HG02571 (cell line): ENCODE measurements at regions not wholly inside any gene's neighbourhood (a gene's known extent, or its start where the extent isn't known, plus 50 kb on each side); places are given as distances from the start of the nearest gene placed in this dataset.
"Not testable (repeated sequence)": the region's sequence is repeated elsewhere in the genome, so short reads cannot be mapped to it uniquely, and the experiment has no call there.

Experiments
- ATAC-seq: cut with Tn5 transposase; IDR thresholded peaks from one replicate; pipeline ENCODE4 v1.9.1; 2021; ENCODE audit warnings: mild to moderate bottlenecking, moderate library complexity; ENCODE audit not compliant: unreplicated experiment

GRCh38 chr4:164058776-164059445 is 564.4 kb downstream of the TMA16 start:
- no peak for ATAC-seq

DNA sequence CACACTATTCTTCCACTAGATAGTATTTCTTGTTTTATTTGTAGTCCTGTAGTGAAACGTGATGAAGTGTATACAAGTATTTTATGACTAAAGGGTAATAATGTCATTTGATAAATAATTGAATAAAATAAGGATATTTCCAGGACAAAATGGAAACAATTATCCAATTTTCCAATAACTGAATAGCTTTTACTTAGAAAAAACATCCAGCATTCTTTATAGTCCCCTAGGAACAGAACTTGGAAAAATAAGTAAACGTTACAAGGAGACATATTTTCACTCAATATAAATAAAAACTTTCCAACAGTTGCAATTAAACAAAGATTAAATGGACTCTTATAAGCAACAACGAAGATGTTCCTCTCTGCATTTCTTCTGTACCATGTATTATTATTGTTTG is 566.0 kb downstream of the TMA16 start:
- no peak for ATAC-seq

- ATAC-seq, result no peak
These were observed 573.9 kb downstream of the TMA16 start for GRCh38 chr4:164068392-164068791.

GRCh38 chr4:164070625-164071024 is 576.1 kb downstream of the TMA16 start:
- no peak for ATAC-seq

DNA sequence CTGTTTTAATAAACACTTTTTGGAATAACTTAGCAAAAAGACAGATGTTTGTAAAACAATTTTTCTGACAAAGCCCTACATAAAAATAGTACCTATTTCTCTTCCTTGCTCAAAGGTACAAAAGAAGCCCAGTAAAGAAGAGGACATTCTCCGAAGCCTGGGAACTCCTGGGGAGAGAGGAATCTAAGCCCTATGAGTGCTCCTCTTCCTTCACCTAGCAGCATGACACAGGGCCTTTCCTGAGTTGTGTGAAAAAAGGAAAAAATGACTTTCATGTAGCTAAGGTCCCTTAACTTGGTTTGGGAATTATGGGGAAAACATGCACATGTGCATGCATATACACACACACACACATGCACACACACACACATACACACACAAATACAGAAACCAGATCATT is 586.9 kb downstream of the TMA16 start:
- no peak for ATAC-seq

DNA sequence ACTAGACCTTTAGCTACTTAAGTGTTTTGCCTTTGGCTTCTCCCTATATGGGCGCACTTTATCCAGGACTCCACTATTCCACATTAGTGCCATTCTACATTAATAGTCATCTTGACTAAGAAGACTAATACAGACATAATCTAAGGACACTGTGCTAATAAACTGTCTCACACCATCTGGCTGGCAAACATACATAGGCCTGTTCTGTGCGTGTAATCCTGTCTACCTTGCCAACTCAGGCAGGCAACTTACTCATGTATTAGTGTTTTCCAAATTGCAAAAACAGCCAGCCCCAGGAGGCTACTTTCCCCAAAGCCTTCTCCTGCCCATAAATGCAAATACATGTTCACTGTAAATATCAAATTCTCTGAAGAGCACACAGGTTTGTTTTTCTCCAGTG is 587.3 kb downstream of the TMA16 start:
- ATAC-seq, result no peak

GRCh38 chr4:164087733-164088132 is 593.2 kb downstream of the TMA16 start:
- no peak for ATAC-seq

GRCh38 chr4:164095313-164096110 is 601.0 kb downstream of the TMA16 start:
- no peak for ATAC-seq

- no peak for ATAC-seq
These were observed 602.5 kb downstream of the TMA16 start for GRCh38 chr4:164096766-164097518.

GRCh38 chr4:164100741-164101365 is 606.4 kb downstream of the TMA16 start:
- ATAC-seq, result not testable (repeated sequence)

- no peak for ATAC-seq
These were observed 614.5 kb downstream of the TMA16 start for GRCh38 chr4:164108971-164109370.

DNA sequence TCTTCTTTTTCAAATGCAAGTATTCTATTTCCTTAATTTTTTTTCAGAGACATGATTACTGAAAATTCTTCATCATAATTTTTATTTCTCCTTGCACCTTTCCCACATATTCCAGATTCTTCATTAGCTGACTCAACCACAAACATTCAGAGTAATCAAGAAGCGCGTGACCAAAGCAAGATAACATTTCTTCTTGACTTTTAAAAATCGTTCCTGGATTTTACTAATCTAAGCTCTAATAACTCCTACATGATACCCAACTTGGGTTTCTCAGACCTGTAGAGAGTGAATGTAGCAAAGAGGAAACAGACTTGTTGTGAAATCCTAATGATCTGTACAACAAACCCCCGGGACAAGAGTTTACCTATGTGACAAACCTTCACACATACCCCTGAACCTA is 615.0 kb downstream of the TMA16 start:
- ATAC-seq, result no peak

GRCh38 chr4:164115236-164115635 is 620.7 kb downstream of the TMA16 start:
- ATAC-seq, result no peak

DNA sequence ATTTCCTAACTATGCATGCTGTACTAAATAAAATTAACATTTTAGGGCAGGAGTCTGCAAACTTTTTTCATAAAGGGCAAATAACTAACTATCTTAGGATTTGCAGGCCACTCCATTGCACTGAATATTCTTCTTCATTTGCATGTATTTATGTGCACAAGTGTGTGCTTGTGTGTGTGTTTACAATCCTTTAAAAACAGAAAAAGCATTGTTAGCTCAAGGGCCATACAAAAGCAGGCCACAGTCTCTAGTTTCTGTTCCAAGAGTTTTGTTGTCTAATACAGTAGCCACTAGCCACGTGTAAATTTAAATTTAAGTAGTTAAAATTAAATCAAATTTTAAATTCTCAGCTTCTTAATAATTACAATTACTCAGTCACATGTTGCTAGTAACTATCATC is 621.8 kb downstream of the TMA16 start:
- ATAC-seq, result no peak

GRCh38 chr4:164134388-164134787 is 619.5 kb upstream of the SMIM31 start:
- ATAC-seq, result no peak

DNA sequence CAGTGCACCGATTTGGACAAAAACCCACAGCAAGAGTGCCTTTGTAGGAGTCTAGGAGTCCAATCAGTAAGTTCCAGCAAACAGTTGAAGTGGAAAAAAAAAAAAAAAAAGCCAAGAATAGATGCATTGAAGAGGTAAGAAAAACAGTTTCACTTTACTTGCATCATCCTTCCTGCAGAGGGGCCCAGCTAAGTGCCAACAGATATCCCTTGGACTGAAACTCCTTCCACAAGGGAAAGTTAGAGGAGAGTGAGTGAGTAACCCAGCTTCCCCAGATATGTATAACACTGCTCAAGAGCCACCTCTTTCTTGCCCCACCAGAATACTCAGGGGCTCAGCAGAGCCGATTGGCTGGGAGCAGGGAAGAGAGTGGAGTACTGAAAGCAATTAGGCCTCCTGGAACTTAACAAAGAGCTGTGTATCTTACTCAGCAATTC is 617.7 kb upstream of the SMIM31 start:
- no peak for ATAC-seq

DNA sequence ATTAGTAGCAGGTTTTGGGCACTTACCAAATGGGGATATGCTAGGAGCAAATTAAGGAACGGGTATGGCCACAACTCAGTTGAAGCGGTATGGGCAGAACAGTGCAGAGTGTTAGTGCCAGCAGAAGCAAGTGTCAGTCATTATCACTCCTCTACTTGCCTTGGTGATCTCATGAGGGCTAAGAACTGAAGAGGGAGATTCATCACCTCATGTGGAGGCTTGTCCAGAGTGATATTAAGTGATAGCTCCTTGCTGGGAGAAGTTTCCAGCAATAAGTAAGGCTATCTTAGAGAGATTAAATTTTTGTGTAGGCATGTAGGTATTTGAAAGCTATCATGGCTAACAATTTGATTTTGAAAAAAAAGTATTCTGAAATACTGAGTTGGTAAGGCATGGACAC is 615.4 kb upstream of the SMIM31 start:
- no peak for ATAC-seq

GRCh38 chr4:164139291-164139690 is 614.6 kb upstream of the SMIM31 start:
- no peak for ATAC-seq

DNA sequence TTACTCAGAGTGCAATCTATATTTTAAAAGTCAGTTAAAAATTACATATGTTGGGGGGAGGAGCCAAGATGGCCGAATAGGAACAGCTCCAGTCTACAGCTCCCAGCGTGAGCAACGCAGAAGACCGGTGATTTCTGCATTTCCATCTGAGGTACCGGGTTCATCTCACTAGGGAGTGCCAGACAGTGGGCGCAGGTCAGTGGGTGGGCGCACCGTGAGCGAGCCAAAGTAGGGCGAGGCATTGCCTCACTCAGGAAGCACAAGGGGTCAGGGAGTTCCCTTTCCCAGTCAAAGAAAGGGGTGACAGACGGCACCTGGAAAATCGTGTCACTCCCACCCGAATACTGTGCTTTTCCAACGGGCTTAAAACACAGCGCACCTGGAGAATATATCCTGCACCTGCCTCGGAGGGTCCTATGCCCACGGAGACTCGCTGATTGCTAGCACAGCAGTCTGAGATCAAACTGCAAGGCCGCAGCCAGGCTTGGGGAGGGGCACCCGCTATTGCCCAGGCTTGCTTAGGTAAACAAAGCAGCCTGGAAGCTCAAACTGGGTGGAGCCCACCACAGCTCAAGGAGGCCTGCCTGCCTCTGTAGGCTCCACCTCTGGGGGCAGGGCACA is 612.1 kb upstream of the SMIM31 start:
- ATAC-seq, result not testable (repeated sequence)

- ATAC-seq, result no peak
These were observed 599.5 kb upstream of the SMIM31 start for GRCh38 chr4:164154416-164154815.

GRCh38 chr4:164169591-164169990 is 584.3 kb upstream of the SMIM31 start:
- ATAC-seq, result no peak
